H7 (cell line): ENCODE measurements at regions not wholly inside any gene's neighbourhood (a gene's known extent, or its start where the extent isn't known, plus 50 kb on each side); places are given as distances from the start of the nearest gene placed in this dataset.

Source experiments
- DNase-seq: peaks from one replicate; pipeline ENCODE4 v3.0.0; 2012
- H3K27me3 ChIP-seq: 2 replicates; pipeline ENCODE4 v1.6.0; 2011; ENCODE audit warnings: mild to moderate bottlenecking, low read length; ENCODE audit not compliant: control insufficient read depth, insufficient read depth
- H3K36me3 ChIP-seq: replicated peaks from 2 replicates; pipeline ENCODE4 v1.5.1; 2011; ENCODE audit warnings: low read length; ENCODE audit not compliant: control insufficient read depth, insufficient read depth
- H3K4me3 ChIP-seq: 2 replicates; pipeline ENCODE4 v1.5.1; 2011; ENCODE audit warnings: low read depth, mild to moderate bottlenecking, control low read depth, low read length, moderate library complexity; ENCODE audit not compliant: insufficient read depth

GRCh38 chr3:78368636-78369345 lies 1328.9 kb downstream of the ROBO2 start:
- no peak for DNase-seq
- no peaks in the 10 kb centered on the region for H3K36me3 ChIP-seq
- H3K4me3 ChIP-seq, result no peak overlapping the region
- H3K27me3 ChIP-seq, result no peaks in the 10 kb centered on the region

- H3K36me3 ChIP-seq, result no peaks in the 10 kb centered on the region
- no peaks in the 10 kb centered on the region for H3K27me3 ChIP-seq
- H3K4me3 ChIP-seq, result no peak overlapping the region
- no peak for DNase-seq
Measured at GRCh38 chr3:78390221-78390620, 1350.3 kb downstream of the ROBO2 start.

- no peaks in the 10 kb centered on the region for H3K27me3 ChIP-seq
- DNase-seq, result no peak
- H3K36me3 ChIP-seq, result no peaks in the 10 kb centered on the region
- no peak overlapping the region for H3K4me3 ChIP-seq
Measured at GRCh38 chr3:78398401-78398800, 1358.5 kb downstream of the ROBO2 start.

- no peak for DNase-seq
- Histone ChIP-seq H3K4me3 (no peak overlapping the region), H3K27me3 (no peaks in the 10 kb centered on the region), H3K36me3 (no peaks in the 10 kb centered on the region)
Measured at GRCh38 chr3:78402720-78403119, 1362.8 kb downstream of the ROBO2 start.

GRCh38 chr3:78405745-78406144 lies 1362.1 kb downstream of the ROBO1 start:
- no peaks in the 10 kb centered on the region for H3K27me3 ChIP-seq
- no peaks in the 10 kb centered on the region for H3K36me3 ChIP-seq
- no peak overlapping the region for H3K4me3 ChIP-seq
- DNase-seq, result no peak

GRCh38 chr3:78406396-78406795 lies 1361.4 kb downstream of the ROBO1 start:
- Histone ChIP-seq H3K4me3 (no peak overlapping the region), H3K36me3 (no peaks in the 10 kb centered on the region), H3K27me3 (no peaks in the 10 kb centered on the region)
- no peak for DNase-seq

- Histone ChIP-seq H3K36me3 (no peaks in the 10 kb centered on the region), H3K27me3 (no peaks in the 10 kb centered on the region), H3K4me3 (no peak overlapping the region)
- no peak for DNase-seq
Measured at GRCh38 chr3:78410077-78410476, 1357.7 kb downstream of the ROBO1 start.

GRCh38 chr3:78414261-78414660 lies 1353.5 kb downstream of the ROBO1 start:
- no peaks in the 10 kb centered on the region for H3K36me3 ChIP-seq
- no peaks in the 10 kb centered on the region for H3K27me3 ChIP-seq
- DNase-seq, result no peak
- H3K4me3 ChIP-seq, result no peak overlapping the region

GRCh38 chr3:78420611-78421010 lies 1347.2 kb downstream of the ROBO1 start:
- DNase-seq, result no peak
- H3K4me3 ChIP-seq, result no peak overlapping the region
- no peaks in the 10 kb centered on the region for H3K36me3 ChIP-seq
- no peaks in the 10 kb centered on the region for H3K27me3 ChIP-seq

- Histone ChIP-seq H3K4me3 (no peak overlapping the region), H3K27me3 (no peaks in the 10 kb centered on the region), H3K36me3 (no peaks in the 10 kb centered on the region)
- no peak for DNase-seq
Measured at GRCh38 chr3:78421247-78421966, 1346.4 kb downstream of the ROBO1 start.

- Histone ChIP-seq H3K4me3 (no peak overlapping the region), H3K36me3 (no peaks in the 10 kb centered on the region), H3K27me3 (no peaks in the 10 kb centered on the region)
- DNase-seq, result no peak
Measured at GRCh38 chr3:78424656-78425055, 1343.1 kb downstream of the ROBO1 start.

GRCh38 chr3:78426454-78426853 lies 1341.3 kb downstream of the ROBO1 start:
- H3K36me3 ChIP-seq, result no peaks in the 10 kb centered on the region
- H3K27me3 ChIP-seq, result no peaks in the 10 kb centered on the region
- no peak for DNase-seq
- H3K4me3 ChIP-seq, result no peak overlapping the region

GRCh38 chr3:78427303-78427702 lies 1340.5 kb downstream of the ROBO1 start:
- Histone ChIP-seq H3K36me3 (no peaks in the 10 kb centered on the region), H3K27me3 (no peaks in the 10 kb centered on the region), H3K4me3 (no peak overlapping the region)
- no peak for DNase-seq

GRCh38 chr3:78430741-78431140 lies 1337.1 kb downstream of the ROBO1 start:
- no peak for DNase-seq
- H3K4me3 ChIP-seq, result no peak overlapping the region
- no peaks in the 10 kb centered on the region for H3K36me3 ChIP-seq
- H3K27me3 ChIP-seq, result no peaks in the 10 kb centered on the region

GRCh38 chr3:78434801-78435200 lies 1333.0 kb downstream of the ROBO1 start:
- Histone ChIP-seq H3K27me3 (no peaks in the 10 kb centered on the region), H3K4me3 (no peak overlapping the region), H3K36me3 (no peaks in the 10 kb centered on the region)
- DNase-seq, result no peak
